WTC11 (cell line): ENCODE measurements at regions not wholly inside any gene's neighbourhood (a gene's known extent, or its start where the extent isn't known, plus 50 kb on each side); places are given as distances from the start of the nearest gene placed in this dataset.

Experiments
- ATAC-seq: fragments of 200-7000 bp; cut with Tn5 transposase; 2 replicates; pipeline ENCODE4 v1.10.0; 2021; ENCODE audit warnings: mild to moderate bottlenecking, moderate library complexity
- CTCF ChIA-PET: fragments of 300-600 bp; sonication (Branson Sonifier 250); formaldehyde crosslinking; loops from one replicate; lab custom pipeline; 2021; ENCODE audit warnings: antibody characterized with exemption; lab: Charles Lee
- POLR2A ChIA-PET: fragments of 350-600 bp; sonication (Branson Sonifier 250); formaldehyde crosslinking; loops from one replicate; lab custom pipeline; 2021; ENCODE audit warnings: antibody characterized with exemption; lab: Charles Lee
- DNase-seq: peaks from one replicate; pipeline ENCODE4 v3.0.0; 2021; ENCODE audit warnings: low spot score
- H3K27ac Mint-ChIP-seq: 2 replicates; pipeline ENCODE4 v1.8.0; 2021; ENCODE audit warnings: mixed read lengths
- H3K27me3 Mint-ChIP-seq: 2 replicates; pipeline ENCODE4 v1.8.0; 2021; ENCODE audit warnings: low read depth, mild to moderate bottlenecking, moderate library complexity, mixed read lengths
- H3K36me3 Mint-ChIP-seq: 2 replicates; pipeline ENCODE4 v1.8.0; 2021; ENCODE audit warnings: mixed read lengths
- H3K4me1 Mint-ChIP-seq: 2 replicates; pipeline ENCODE4 v1.8.0; 2022; ENCODE audit warnings: mixed read lengths
- H3K4me3 Mint-ChIP-seq: 2 replicates; pipeline ENCODE4 v1.8.0; 2021; ENCODE audit warnings: mild to moderate bottlenecking, moderate library complexity, mixed read lengths
- H3K9me3 Mint-ChIP-seq: 2 replicates; pipeline ENCODE4 v1.8.0; 2021; ENCODE audit warnings: mixed read lengths
- GTF2I ChIP-seq: fragments of 250-450 bp; sonication (Bioruptor Pico); conservative IDR thresholded peaks from 2 replicates; pipeline ENCODE4 v1.4.0; 2021; ENCODE audit warnings: mild to moderate bottlenecking
- JUN ChIP-seq: sonication (generic); formaldehyde crosslinking; IDR thresholded peaks from 2 replicates; pipeline ENCODE4 v1.8.0; 2023; ENCODE audit warnings: mild to moderate bottlenecking, missing genetic modification reagents
- NFYB ChIP-seq: sonication (generic); formaldehyde crosslinking; conservative IDR thresholded peaks from 2 replicates; pipeline ENCODE4 v1.8.0; 2022; ENCODE audit warnings: low read depth, missing genetic modification reagents
- SMAD4 ChIP-seq: sonication (generic); formaldehyde crosslinking; IDR thresholded peaks from 2 replicates; pipeline ENCODE4 v1.8.0; 2022; ENCODE audit warnings: mild to moderate bottlenecking, missing genetic modification reagents
- ZBTB21 ChIP-seq: sonication (generic); formaldehyde crosslinking; IDR thresholded peaks from 2 replicates; pipeline ENCODE4 v1.8.1; 2023; ENCODE audit warnings: mild to moderate bottlenecking, missing genetic modification reagents, borderline replicate concordance
- ZNF138 ChIP-seq: sonication (generic); formaldehyde crosslinking; conservative IDR thresholded peaks from 2 replicates; pipeline ENCODE4 v1.8.1; 2022; ENCODE audit warnings: mild to moderate bottlenecking, moderate library complexity, missing genetic modification reagents
- ZNF317 ChIP-seq: sonication (generic); formaldehyde crosslinking; IDR thresholded peaks from 2 replicates; pipeline ENCODE4 v1.8.1; 2023; ENCODE audit warnings: low read depth, mild to moderate bottlenecking, moderate library complexity, missing genetic modification reagents, borderline replicate concordance
- ZNF671 ChIP-seq: fragments of 250-450 bp; sonication (Bioruptor Pico); IDR thresholded peaks from 2 replicates; pipeline ENCODE4 v1.8.0; 2021; ENCODE audit warnings: mild to moderate bottlenecking
- TF ChIP-seq, protein P1 (sequence below): sonication (generic); formaldehyde crosslinking; IDR thresholded peaks from 2 replicates; pipeline ENCODE4 v1.8.0; 2023; ENCODE audit warnings: missing genetic modification reagents, mild to moderate bottlenecking, borderline replicate concordance
- TF ChIP-seq, protein P2 (sequence below): sonication (generic); formaldehyde crosslinking; IDR thresholded peaks from 2 replicates; pipeline ENCODE4 v1.8.1; 2023; ENCODE audit warnings: mild to moderate bottlenecking, missing genetic modification reagents
- TF ChIP-seq, protein P3 (sequence below): fragments of 200-600 bp; IDR thresholded peaks from 2 replicates; pipeline ENCODE4 v1.8.0; 2022; ENCODE audit warnings: antibody characterized with exemption
- TF ChIP-seq, protein P4 (sequence below): sonication (generic); formaldehyde crosslinking; IDR thresholded peaks from 2 replicates; pipeline ENCODE4 v1.8.0; 2022; ENCODE audit warnings: mild to moderate bottlenecking, missing genetic modification reagents
- TF ChIP-seq, protein P5 (sequence below): fragments of 250-450 bp; sonication (Bioruptor Pico); IDR thresholded peaks from 2 replicates; pipeline ENCODE4 v1.9.0; 2021; ENCODE audit warnings: moderate library complexity, mild to moderate bottlenecking, inconsistent platforms, borderline replicate concordance
- TF ChIP-seq, protein P6 (sequence below): fragments of 250-450 bp; sonication (Bioruptor Pico); IDR thresholded peaks from 2 replicates; pipeline ENCODE4 v1.8.0; 2021; ENCODE audit warnings: mild to moderate bottlenecking
- TF ChIP-seq, protein P7 (sequence below): sonication (generic); formaldehyde crosslinking; IDR thresholded peaks from 2 replicates; pipeline ENCODE4 v1.8.1; 2023; ENCODE audit warnings: mild to moderate bottlenecking, missing genetic modification reagents, borderline replicate concordance
- TF ChIP-seq, protein P8 (sequence below): sonication (generic); formaldehyde crosslinking; IDR thresholded peaks from 2 replicates; pipeline ENCODE4 v1.8.1; 2022; ENCODE audit warnings: mild to moderate bottlenecking, missing genetic modification reagents, moderate library complexity, borderline replicate concordance

DNA sequence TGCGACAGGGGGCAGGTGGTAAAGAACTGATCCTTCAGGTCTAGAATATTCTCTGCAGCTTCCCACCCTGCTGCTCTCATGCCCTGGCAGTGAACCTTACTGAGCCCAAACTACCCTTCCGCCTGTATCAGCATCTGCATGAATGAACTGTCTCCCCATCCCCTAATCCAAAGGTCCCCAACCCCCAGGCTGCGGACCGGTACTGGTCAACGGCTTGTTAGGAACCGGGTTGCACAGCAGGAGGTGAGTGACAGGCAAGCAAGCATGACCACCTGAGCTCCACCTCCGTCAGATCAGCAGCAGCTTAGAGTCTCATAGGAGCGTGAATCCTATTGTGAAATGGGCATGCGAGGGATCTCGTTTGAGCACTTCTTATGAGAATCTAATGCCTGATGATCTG is 58.2 kb upstream of the LMO1 start:
- POLR2A ChIA-PET: no interaction called here
- TF ChIP-seq, protein P1, sequence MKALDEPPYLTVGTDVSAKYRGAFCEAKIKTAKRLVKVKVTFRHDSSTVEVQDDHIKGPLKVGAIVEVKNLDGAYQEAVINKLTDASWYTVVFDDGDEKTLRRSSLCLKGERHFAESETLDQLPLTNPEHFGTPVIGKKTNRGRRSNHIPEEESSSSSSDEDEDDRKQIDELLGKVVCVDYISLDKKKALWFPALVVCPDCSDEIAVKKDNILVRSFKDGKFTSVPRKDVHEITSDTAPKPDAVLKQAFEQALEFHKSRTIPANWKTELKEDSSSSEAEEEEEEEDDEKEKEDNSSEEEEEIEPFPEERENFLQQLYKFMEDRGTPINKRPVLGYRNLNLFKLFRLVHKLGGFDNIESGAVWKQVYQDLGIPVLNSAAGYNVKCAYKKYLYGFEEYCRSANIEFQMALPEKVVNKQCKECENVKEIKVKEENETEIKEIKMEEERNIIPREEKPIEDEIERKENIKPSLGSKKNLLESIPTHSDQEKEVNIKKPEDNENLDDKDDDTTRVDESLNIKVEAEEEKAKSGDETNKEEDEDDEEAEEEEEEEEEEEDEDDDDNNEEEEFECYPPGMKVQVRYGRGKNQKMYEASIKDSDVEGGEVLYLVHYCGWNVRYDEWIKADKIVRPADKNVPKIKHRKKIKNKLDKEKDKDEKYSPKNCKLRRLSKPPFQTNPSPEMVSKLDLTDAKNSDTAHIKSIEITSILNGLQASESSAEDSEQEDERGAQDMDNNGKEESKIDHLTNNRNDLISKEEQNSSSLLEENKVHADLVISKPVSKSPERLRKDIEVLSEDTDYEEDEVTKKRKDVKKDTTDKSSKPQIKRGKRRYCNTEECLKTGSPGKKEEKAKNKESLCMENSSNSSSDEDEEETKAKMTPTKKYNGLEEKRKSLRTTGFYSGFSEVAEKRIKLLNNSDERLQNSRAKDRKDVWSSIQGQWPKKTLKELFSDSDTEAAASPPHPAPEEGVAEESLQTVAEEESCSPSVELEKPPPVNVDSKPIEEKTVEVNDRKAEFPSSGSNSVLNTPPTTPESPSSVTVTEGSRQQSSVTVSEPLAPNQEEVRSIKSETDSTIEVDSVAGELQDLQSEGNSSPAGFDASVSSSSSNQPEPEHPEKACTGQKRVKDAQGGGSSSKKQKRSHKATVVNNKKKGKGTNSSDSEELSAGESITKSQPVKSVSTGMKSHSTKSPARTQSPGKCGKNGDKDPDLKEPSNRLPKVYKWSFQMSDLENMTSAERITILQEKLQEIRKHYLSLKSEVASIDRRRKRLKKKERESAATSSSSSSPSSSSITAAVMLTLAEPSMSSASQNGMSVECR (CRISPR knock-in tag): no peak
- no peak for TF ChIP-seq ZNF138 (CRISPR knock-in tag)
- TF ChIP-seq, protein P2, sequence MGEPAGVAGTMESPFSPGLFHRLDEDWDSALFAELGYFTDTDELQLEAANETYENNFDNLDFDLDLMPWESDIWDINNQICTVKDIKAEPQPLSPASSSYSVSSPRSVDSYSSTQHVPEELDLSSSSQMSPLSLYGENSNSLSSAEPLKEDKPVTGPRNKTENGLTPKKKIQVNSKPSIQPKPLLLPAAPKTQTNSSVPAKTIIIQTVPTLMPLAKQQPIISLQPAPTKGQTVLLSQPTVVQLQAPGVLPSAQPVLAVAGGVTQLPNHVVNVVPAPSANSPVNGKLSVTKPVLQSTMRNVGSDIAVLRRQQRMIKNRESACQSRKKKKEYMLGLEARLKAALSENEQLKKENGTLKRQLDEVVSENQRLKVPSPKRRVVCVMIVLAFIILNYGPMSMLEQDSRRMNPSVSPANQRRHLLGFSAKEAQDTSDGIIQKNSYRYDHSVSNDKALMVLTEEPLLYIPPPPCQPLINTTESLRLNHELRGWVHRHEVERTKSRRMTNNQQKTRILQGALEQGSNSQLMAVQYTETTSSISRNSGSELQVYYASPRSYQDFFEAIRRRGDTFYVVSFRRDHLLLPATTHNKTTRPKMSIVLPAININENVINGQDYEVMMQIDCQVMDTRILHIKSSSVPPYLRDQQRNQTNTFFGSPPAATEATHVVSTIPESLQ: no peak
- TF ChIP-seq SMAD4 (CRISPR knock-in tag): no peak
- TF ChIP-seq, protein P3, sequence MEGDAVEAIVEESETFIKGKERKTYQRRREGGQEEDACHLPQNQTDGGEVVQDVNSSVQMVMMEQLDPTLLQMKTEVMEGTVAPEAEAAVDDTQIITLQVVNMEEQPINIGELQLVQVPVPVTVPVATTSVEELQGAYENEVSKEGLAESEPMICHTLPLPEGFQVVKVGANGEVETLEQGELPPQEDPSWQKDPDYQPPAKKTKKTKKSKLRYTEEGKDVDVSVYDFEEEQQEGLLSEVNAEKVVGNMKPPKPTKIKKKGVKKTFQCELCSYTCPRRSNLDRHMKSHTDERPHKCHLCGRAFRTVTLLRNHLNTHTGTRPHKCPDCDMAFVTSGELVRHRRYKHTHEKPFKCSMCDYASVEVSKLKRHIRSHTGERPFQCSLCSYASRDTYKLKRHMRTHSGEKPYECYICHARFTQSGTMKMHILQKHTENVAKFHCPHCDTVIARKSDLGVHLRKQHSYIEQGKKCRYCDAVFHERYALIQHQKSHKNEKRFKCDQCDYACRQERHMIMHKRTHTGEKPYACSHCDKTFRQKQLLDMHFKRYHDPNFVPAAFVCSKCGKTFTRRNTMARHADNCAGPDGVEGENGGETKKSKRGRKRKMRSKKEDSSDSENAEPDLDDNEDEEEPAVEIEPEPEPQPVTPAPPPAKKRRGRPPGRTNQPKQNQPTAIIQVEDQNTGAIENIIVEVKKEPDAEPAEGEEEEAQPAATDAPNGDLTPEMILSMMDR: no peak
- no peak for TF ChIP-seq ZNF317
- TF ChIP-seq GTF2I (CRISPR knock-in tag): no peak
- no peak for TF ChIP-seq ZBTB21
- TF ChIP-seq, protein P4, sequence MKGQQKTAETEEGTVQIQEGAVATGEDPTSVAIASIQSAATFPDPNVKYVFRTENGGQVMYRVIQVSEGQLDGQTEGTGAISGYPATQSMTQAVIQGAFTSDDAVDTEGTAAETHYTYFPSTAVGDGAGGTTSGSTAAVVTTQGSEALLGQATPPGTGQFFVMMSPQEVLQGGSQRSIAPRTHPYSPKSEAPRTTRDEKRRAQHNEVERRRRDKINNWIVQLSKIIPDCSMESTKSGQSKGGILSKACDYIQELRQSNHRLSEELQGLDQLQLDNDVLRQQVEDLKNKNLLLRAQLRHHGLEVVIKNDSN (CRISPR knock-in tag): no peak
- TF ChIP-seq, protein P5, sequence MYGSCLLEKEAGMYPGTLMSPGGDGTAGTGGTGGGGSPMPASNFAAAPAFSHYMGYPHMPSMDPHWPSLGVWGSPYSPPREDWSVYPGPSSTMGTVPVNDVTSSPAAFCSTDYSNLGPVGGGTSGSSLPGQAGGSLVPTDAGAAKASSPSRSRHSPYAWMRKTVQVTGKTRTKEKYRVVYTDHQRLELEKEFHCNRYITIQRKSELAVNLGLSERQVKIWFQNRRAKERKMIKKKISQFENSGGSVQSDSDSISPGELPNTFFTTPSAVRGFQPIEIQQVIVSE (CRISPR knock-in tag): no peak
- TF ChIP-seq, protein P6, sequence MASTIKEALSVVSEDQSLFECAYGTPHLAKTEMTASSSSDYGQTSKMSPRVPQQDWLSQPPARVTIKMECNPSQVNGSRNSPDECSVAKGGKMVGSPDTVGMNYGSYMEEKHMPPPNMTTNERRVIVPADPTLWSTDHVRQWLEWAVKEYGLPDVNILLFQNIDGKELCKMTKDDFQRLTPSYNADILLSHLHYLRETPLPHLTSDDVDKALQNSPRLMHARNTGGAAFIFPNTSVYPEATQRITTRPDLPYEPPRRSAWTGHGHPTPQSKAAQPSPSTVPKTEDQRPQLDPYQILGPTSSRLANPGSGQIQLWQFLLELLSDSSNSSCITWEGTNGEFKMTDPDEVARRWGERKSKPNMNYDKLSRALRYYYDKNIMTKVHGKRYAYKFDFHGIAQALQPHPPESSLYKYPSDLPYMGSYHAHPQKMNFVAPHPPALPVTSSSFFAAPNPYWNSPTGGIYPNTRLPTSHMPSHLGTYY (CRISPR knock-in tag): no peak
- no peak for TF ChIP-seq NFYB
- no peak for TF ChIP-seq ZNF671 (CRISPR knock-in tag)
- no peak for TF ChIP-seq JUN
- TF ChIP-seq, protein P7, sequence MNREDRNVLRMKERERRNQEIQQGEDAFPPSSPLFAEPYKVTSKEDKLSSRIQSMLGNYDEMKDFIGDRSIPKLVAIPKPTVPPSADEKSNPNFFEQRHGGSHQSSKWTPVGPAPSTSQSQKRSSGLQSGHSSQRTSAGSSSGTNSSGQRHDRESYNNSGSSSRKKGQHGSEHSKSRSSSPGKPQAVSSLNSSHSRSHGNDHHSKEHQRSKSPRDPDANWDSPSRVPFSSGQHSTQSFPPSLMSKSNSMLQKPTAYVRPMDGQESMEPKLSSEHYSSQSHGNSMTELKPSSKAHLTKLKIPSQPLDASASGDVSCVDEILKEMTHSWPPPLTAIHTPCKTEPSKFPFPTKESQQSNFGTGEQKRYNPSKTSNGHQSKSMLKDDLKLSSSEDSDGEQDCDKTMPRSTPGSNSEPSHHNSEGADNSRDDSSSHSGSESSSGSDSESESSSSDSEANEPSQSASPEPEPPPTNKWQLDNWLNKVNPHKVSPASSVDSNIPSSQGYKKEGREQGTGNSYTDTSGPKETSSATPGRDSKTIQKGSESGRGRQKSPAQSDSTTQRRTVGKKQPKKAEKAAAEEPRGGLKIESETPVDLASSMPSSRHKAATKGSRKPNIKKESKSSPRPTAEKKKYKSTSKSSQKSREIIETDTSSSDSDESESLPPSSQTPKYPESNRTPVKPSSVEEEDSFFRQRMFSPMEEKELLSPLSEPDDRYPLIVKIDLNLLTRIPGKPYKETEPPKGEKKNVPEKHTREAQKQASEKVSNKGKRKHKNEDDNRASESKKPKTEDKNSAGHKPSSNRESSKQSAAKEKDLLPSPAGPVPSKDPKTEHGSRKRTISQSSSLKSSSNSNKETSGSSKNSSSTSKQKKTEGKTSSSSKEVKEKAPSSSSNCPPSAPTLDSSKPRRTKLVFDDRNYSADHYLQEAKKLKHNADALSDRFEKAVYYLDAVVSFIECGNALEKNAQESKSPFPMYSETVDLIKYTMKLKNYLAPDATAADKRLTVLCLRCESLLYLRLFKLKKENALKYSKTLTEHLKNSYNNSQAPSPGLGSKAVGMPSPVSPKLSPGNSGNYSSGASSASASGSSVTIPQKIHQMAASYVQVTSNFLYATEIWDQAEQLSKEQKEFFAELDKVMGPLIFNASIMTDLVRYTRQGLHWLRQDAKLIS (CRISPR knock-in tag): no peak
- TF ChIP-seq, protein P8, sequence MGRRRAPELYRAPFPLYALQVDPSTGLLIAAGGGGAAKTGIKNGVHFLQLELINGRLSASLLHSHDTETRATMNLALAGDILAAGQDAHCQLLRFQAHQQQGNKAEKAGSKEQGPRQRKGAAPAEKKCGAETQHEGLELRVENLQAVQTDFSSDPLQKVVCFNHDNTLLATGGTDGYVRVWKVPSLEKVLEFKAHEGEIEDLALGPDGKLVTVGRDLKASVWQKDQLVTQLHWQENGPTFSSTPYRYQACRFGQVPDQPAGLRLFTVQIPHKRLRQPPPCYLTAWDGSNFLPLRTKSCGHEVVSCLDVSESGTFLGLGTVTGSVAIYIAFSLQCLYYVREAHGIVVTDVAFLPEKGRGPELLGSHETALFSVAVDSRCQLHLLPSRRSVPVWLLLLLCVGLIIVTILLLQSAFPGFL (CRISPR knock-in tag): no peak
- peaks cover 11% of the 10 kb centered on the region for H3K9me3 Mint-ChIP-seq
- peaks cover 7% of the 10 kb centered on the region for H3K27me3 Mint-ChIP-seq
- CTCF ChIA-PET: interaction anchor here (1.2 kb wide), 1 partner anchor 102 kb away, joined by 4 read pairs; no protein-coding TSS in a partner anchor
- no peak overlapping the region for H3K27ac Mint-ChIP-seq
- DNase-seq (no peak), ATAC-seq (no peak)
- H3K4me3 Mint-ChIP-seq: no peak overlapping the region
- H3K4me1 Mint-ChIP-seq: peaks cover 12% of the 10 kb centered on the region
- no peaks in the 10 kb centered on the region for H3K36me3 Mint-ChIP-seq
